Osteoblast (primary cell): ENCODE measurements at regions not wholly inside any gene's neighbourhood (a gene's known extent, or its start where the extent isn't known, plus 50 kb on each side); places are given as distances from the start of the nearest gene placed in this dataset.

Source experiments
- DNase-seq: peaks from one replicate; pipeline ENCODE4 v3.0.0; 2011; ENCODE audit warnings: low spot score, mixed read lengths; ENCODE audit not compliant: insufficient read length; ENCODE audit errors: missing footprints
- H2AFZ ChIP-seq: 2 replicates; pipeline ENCODE4 v1.6.0; 2011; ENCODE audit warnings: mild to moderate bottlenecking, low read length
- H3K27ac ChIP-seq: 2 replicates; pipeline ENCODE4 v1.5.1; 2011; ENCODE audit warnings: mild to moderate bottlenecking, low read depth, low read length, moderate library complexity
- H3K27me3 ChIP-seq: 2 replicates; pipeline ENCODE4 v1.6.0; 2012; ENCODE audit warnings: mild to moderate bottlenecking, control low read depth, inconsistent platforms, low read length, moderate library complexity; ENCODE audit not compliant: insufficient read depth
- H3K36me3 ChIP-seq: 2 replicates; pipeline ENCODE4 v1.5.1; 2011; ENCODE audit warnings: mild to moderate bottlenecking, low read length, control low read depth, moderate library complexity; ENCODE audit not compliant: insufficient read depth
- H3K4me1 ChIP-seq: 2 replicates; pipeline ENCODE4 v1.5.1; 2011; ENCODE audit warnings: mild to moderate bottlenecking, low read length, control low read depth, moderate library complexity; ENCODE audit not compliant: insufficient read depth
- H3K4me2 ChIP-seq: 2 replicates; pipeline ENCODE4 v1.6.0; 2011; ENCODE audit warnings: mild to moderate bottlenecking, low read length; ENCODE audit not compliant: insufficient read depth
- H3K4me3 ChIP-seq: fragments of 200-600 bp; sonication (generic); 3 replicates; pipeline ENCODE4 v1.5.1; 2012; ENCODE audit warnings: mild to moderate bottlenecking, low read length, inconsistent platforms; ENCODE audit not compliant: insufficient read depth
- H3K79me2 ChIP-seq: 2 replicates; pipeline ENCODE4 v1.6.0; 2012; ENCODE audit warnings: mild to moderate bottlenecking, low read length, control low read depth, inconsistent platforms; ENCODE audit not compliant: insufficient read depth
- H3K9me3 ChIP-seq: 2 replicates; pipeline ENCODE4 v1.5.1; 2011; ENCODE audit warnings: low read depth, low read length, control low read depth
- H4K20me1 ChIP-seq: 2 replicates; pipeline ENCODE4 v1.6.0; 2012; ENCODE audit warnings: mild to moderate bottlenecking, low read length, control low read depth; ENCODE audit not compliant: insufficient read depth
- CTCF ChIP-seq: IDR thresholded peaks from 2 replicates; pipeline ENCODE4 v1.5.1; 2011; ENCODE audit warnings: mild to moderate bottlenecking, low read depth, low read length, moderate library complexity; ENCODE audit errors: extremely low read depth

- Histone ChIP-seq H3K27ac (no peak overlapping the region), H2AFZ (no peak overlapping the region), H3K9me3 (no peaks in the 10 kb centered on the region), H3K4me1 (no peaks in the 10 kb centered on the region), H3K79me2 (no peaks in the 10 kb centered on the region), H3K36me3 (no peaks in the 10 kb centered on the region), H3K4me2 (no peak overlapping the region), H4K20me1 (no peaks in the 10 kb centered on the region), H3K4me3 (no peak overlapping the region), H3K27me3 (no peaks in the 10 kb centered on the region)
- TF ChIP-seq CTCF = no peak
- no peak for DNase-seq
Observed at GRCh38 chr9:106423575-106423974, 439.4 kb upstream of the ZNF462 start.

- Histone ChIP-seq H3K36me3 (no peaks in the 10 kb centered on the region), H3K4me2 (no peak overlapping the region), H4K20me1 (no peaks in the 10 kb centered on the region), H2AFZ (no peak overlapping the region), H3K27ac (no peak overlapping the region), H3K27me3 (no peaks in the 10 kb centered on the region), H3K9me3 (no peaks in the 10 kb centered on the region), H3K4me3 (no peak overlapping the region), H3K79me2 (no peaks in the 10 kb centered on the region), H3K4me1 (no peaks in the 10 kb centered on the region)
- DNase-seq = no peak
- no peak for TF ChIP-seq CTCF
Observed at GRCh38 chr9:106432631-106433030, 430.3 kb upstream of the ZNF462 start.

GRCh38 chr9:106438928-106439327 is 424.0 kb upstream of the ZNF462 start:
- DNase-seq = no peak
- H3K36me3 ChIP-seq = no peaks in the 10 kb centered on the region

GRCh38 chr9:106441283-106441682 is 421.7 kb upstream of the ZNF462 start:
- Histone ChIP-seq H3K27ac (no peak overlapping the region), H3K4me3 (no peak overlapping the region), H4K20me1 (no peaks in the 10 kb centered on the region), H3K4me1 (no peaks in the 10 kb centered on the region), H2AFZ (no peak overlapping the region), H3K9me3 (no peaks in the 10 kb centered on the region), H3K27me3 (no peaks in the 10 kb centered on the region), H3K79me2 (no peaks in the 10 kb centered on the region), H3K4me2 (no peak overlapping the region), H3K36me3 (no peaks in the 10 kb centered on the region)
- no peak for TF ChIP-seq CTCF
- DNase-seq = no peak

More at GRCh38 chr9:106438928-106439327, 424.0 kb upstream of the ZNF462 start:
- H3K9me3 ChIP-seq = no peaks in the 10 kb centered on the region
- no peak overlapping the region for H3K4me2 ChIP-seq
- H3K27me3 ChIP-seq = no peaks in the 10 kb centered on the region
- H3K4me1 ChIP-seq = no peaks in the 10 kb centered on the region
- no peak for TF ChIP-seq CTCF
- H3K4me3 ChIP-seq = no peak overlapping the region
- no peak overlapping the region for H2AFZ ChIP-seq
- no peak overlapping the region for H3K27ac ChIP-seq
- no peaks in the 10 kb centered on the region for H3K79me2 ChIP-seq
- no peaks in the 10 kb centered on the region for H4K20me1 ChIP-seq
